ENCODE measurements at regions not wholly inside any gene's neighbourhood (a gene's known extent, or its start where the extent isn't known, plus 50 kb on each side); places are given as distances from the start of the nearest gene placed in this dataset.
A peak's percentile ranks its signal among the peaks of the same experiment; 100 is the strongest.

GRCh38 chr2:17012297-17012696, 346.7 kb upstream of the CYRIA start:
- H3K27me3 ChIP-seq (ENCODE audit: insufficient read depth): no peaks in the 10 kb centered on the region
- H3K9me2 ChIP-seq: no peaks in the 10 kb centered on the region
- no peaks in the 10 kb centered on the region for H3K9me3 ChIP-seq
- no peak overlapping the region for H3K27ac ChIP-seq (ENCODE audit: low read depth in 2 of 2, low read length in 1 of 2)
- peaks cover 0 to 13% of the 10 kb centered on the region in 2 experiments; a peak in 2 of 4 replicates for H3K4me1 ChIP-seq (ENCODE audit: control insufficient read depth in 1 of 2, insufficient read depth in 2 of 2, low read depth in 1 of 2, low read length in 1 of 2)
- no peak for DNase-seq
- no peaks in the 10 kb centered on the region for H3K79me2 ChIP-seq (ENCODE audit: insufficient read depth)
- H4K20me1 ChIP-seq (ENCODE audit: insufficient read depth): no peaks in the 10 kb centered on the region
- 12% methylated on average over 3 of the region's 3 CpGs for WGBS (ENCODE audit: low lambda C conversion rate)
- H3K4me3 ChIP-seq (ENCODE audit: low read depth in 2 of 2, low read length in 1 of 2): no peak overlapping the region
- no peak overlapping the region for H2AFZ ChIP-seq (ENCODE audit: low read depth)
- no peaks in the 10 kb centered on the region for H3K36me3 ChIP-seq (replicated peaks in 1 of 2; ENCODE audit: control insufficient read depth in 1 of 2, insufficient read depth in 2 of 2, low read length in 1 of 2)
- H3K4me2 ChIP-seq: no peak overlapping the region
- TF ChIP-seq FOXM1 (IDR thresholded peaks at IDR 0.05; ENCODE audit: low read depth) (no peak), EP300 (IDR thresholded peaks at IDR 0.05; ENCODE audit: borderline replicate concordance in 1 of 2, low read depth in 1 of 2, low read length in 1 of 2) (no peak), YY1 (IDR thresholded peaks at IDR 0.05; ENCODE audit: low read depth) (no peak), MAX (IDR thresholded peaks at IDR 0.05; ENCODE audit: low read depth) (no peak), SIN3A (IDR thresholded peaks at IDR 0.05; ENCODE audit: borderline replicate concordance, low read depth, low read length) (no peak), RCOR1 (IDR thresholded peaks at IDR 0.05; ENCODE audit: low read length) (no peak), RXRA (IDR thresholded peaks at IDR 0.05; ENCODE audit: borderline replicate concordance, low read depth) (no peak), JUND (IDR thresholded peaks at IDR 0.05) (no peak), FOXJ3 (CRISPR knock-in tag; IDR thresholded peaks at IDR 0.05) (no peak), NFIC (IDR thresholded peaks at IDR 0.05; ENCODE audit: borderline replicate concordance) (no peak), NRF1 (IDR thresholded peaks at IDR 0.05; ENCODE audit: low read depth, low read length) (no peak), CHD2 (IDR thresholded peaks at IDR 0.05; ENCODE audit: low read length, partially characterized antibody) (no peak), EZH2phosphoT487 (IDR thresholded peaks at IDR 0.05; ENCODE audit: borderline replicate concordance, low read depth) (no peak), TCF12 (IDR thresholded peaks at IDR 0.05) (no peak), CTCF (IDR thresholded peaks at IDR 0.05) (no peak)
- no peaks in the 10 kb centered on the region for H3F3A ChIP-seq (replicated peaks; ENCODE audit: insufficient read depth)
- POLR2A ChIA-PET: no interaction called here
- no peak overlapping the region for H3K9ac ChIP-seq
- CTCF ChIA-PET: interaction anchor here (0.8 to 2.7 kb wide), 3 partner anchors 11 to 156 kb away, joined by 3 to 9 read pairs (median 4); no protein-coding TSS in a partner anchor

- no peaks in the 10 kb centered on the region for H3K79me2 ChIP-seq (ENCODE audit: insufficient read depth)
- H3F3A ChIP-seq (replicated peaks; ENCODE audit: insufficient read depth): no peaks in the 10 kb centered on the region
- no peaks in the 10 kb centered on the region for H3K27me3 ChIP-seq (ENCODE audit: insufficient read depth)
- POLR2A ChIA-PET: no interaction called here
- no peak overlapping the region for H2AFZ ChIP-seq (ENCODE audit: low read depth)
- H3K9ac ChIP-seq: no peak overlapping the region
- no peaks in the 10 kb centered on the region for H3K36me3 ChIP-seq (replicated peaks in 1 of 2; ENCODE audit: control insufficient read depth in 1 of 2, insufficient read depth in 2 of 2, low read length in 1 of 2)
- H3K9me3 ChIP-seq: no peaks in the 10 kb centered on the region
- H3K4me1 ChIP-seq (ENCODE audit: control insufficient read depth in 1 of 2, insufficient read depth in 2 of 2, low read depth in 1 of 2, low read length in 1 of 2): peaks cover 0 to 13% of the 10 kb centered on the region in 2 experiments; a peak in 2 of 4 replicates
- no peak for DNase-seq
- no peak overlapping the region for H3K4me2 ChIP-seq
- no peak overlapping the region for H3K27ac ChIP-seq (ENCODE audit: low read depth in 2 of 2, low read length in 1 of 2)
- no peaks in the 10 kb centered on the region for H3K9me2 ChIP-seq
- no peak overlapping the region for H3K4me3 ChIP-seq (ENCODE audit: low read depth in 2 of 2, low read length in 1 of 2)
- CTCF ChIA-PET: interaction anchor here (0.7 to 2.7 kb wide), 4 partner anchors 9 to 1164 kb away, joined by 3 to 9 read pairs (median 3); no protein-coding TSS in a partner anchor
- 54% methylated on average over 2 of the region's 2 CpGs for WGBS (ENCODE audit: low lambda C conversion rate)
- no peaks in the 10 kb centered on the region for H4K20me1 ChIP-seq (ENCODE audit: insufficient read depth)
- TF ChIP-seq MAX (IDR thresholded peaks at IDR 0.05; ENCODE audit: low read depth) (no peak), MEF2A (IDR thresholded peaks at IDR 0.05; ENCODE audit: borderline replicate concordance, low read depth) (no peak), IRF3 (IDR thresholded peaks at IDR 0.05; ENCODE audit: low read depth, low read length) (no peak), CTCF (IDR thresholded peaks at IDR 0.05) (no peak), YY1 (IDR thresholded peaks at IDR 0.05; ENCODE audit: low read depth) (no peak), FOSL2 (IDR thresholded peaks at IDR 0.05; ENCODE audit: borderline replicate concordance, low read depth) (no peak), USF1 (IDR thresholded peaks at IDR 0.05; ENCODE audit: borderline replicate concordance, low read depth) (no peak), TEAD4 (IDR thresholded peaks at IDR 0.05; ENCODE audit: borderline replicate concordance, insufficient read depth) (no peak), EP300 (IDR thresholded peaks at IDR 0.05; ENCODE audit: borderline replicate concordance in 1 of 2, low read depth in 1 of 2, low read length in 1 of 2) (peak in 1 of 2 experiments; percentile 89; a peak in 2 of 4 replicates), USF2 (IDR thresholded peaks at IDR 0.05; ENCODE audit: borderline replicate concordance, low read depth, low read length) (no peak)
Measured at GRCh38 chr2:17010104-17010503, 344.5 kb upstream of the CYRIA start.
